Upper lobe of left lung (tissue), 4 donors: ENCODE measurements at regions not wholly inside any gene's neighbourhood (a gene's known extent, or its start where the extent isn't known, plus 50 kb on each side); places are given as distances from the start of the nearest gene placed in this dataset.

Source experiments
- EP300 ChIP-seq, 4 donors: sonication (generic); formaldehyde crosslinking; IDR thresholded peaks; one replicate each; pipeline ENCODE4 v1.5.1; 2017; ENCODE audit warnings: antibody characterized with exemption in 4 of 4, control low read depth in 2 of 4
- POLR2A ChIP-seq, 4 donors: fragments of 450-650 bp; IDR thresholded peaks; one replicate each; pipeline ENCODE4 v1.5.1; 2016 to 2017; ENCODE audit warnings: antibody characterized with exemption in 4 of 4, mild to moderate bottlenecking in 2 of 4
- POLR2AphosphoS5 ChIP-seq, 2 donors: sonication (generic); formaldehyde crosslinking; IDR thresholded peaks; one replicate each; pipeline ENCODE4 v1.5.1; 2017; ENCODE audit warnings: antibody characterized with exemption in 2 of 2
- TF ChIP-seq, protein P1 (sequence below), 6 experiments: fragments of 450-650 bp in 4 of 6; fragments of 200-600 bp in 2 of 6; sonication (generic) in 2 of 6; IDR thresholded peaks; one replicate each; pipeline ENCODE4 v1.5.1; 2016 to 2019; ENCODE audit warnings: antibody characterized with exemption in 6 of 6

DNA sequence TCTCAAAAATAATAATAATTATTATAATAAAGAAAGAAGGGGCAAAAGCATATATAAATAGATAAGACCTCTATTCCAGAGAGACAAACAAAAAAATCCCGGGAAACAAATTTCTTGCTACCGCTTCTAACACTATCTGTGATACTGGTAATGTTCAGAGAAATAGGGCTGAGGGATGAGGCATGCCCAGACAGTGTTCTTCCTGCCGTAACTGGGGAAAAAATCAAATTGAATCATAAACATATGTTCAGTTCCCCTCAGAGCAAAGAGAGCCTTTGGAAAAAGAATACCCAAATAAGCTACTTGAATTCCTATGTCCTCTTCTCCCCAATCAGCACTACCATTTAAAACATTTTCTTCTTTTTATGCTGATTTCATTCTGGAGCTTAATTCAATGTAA is 688.0 kb downstream of the KCNJ2 start:
- TF ChIP-seq POLR2A (IDR thresholded peaks at IDR 0.05), result no peak
- TF ChIP-seq POLR2AphosphoS5 (IDR thresholded peaks at IDR 0.05), result no peak
- TF ChIP-seq, protein P1, sequence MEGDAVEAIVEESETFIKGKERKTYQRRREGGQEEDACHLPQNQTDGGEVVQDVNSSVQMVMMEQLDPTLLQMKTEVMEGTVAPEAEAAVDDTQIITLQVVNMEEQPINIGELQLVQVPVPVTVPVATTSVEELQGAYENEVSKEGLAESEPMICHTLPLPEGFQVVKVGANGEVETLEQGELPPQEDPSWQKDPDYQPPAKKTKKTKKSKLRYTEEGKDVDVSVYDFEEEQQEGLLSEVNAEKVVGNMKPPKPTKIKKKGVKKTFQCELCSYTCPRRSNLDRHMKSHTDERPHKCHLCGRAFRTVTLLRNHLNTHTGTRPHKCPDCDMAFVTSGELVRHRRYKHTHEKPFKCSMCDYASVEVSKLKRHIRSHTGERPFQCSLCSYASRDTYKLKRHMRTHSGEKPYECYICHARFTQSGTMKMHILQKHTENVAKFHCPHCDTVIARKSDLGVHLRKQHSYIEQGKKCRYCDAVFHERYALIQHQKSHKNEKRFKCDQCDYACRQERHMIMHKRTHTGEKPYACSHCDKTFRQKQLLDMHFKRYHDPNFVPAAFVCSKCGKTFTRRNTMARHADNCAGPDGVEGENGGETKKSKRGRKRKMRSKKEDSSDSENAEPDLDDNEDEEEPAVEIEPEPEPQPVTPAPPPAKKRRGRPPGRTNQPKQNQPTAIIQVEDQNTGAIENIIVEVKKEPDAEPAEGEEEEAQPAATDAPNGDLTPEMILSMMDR (IDR thresholded peaks at IDR 0.05), result no peak
- TF ChIP-seq EP300 (IDR thresholded peaks at IDR 0.05), result no peak
